Thoracic aorta (tissue), 2 donors: ENCODE measurements at regions not wholly inside any gene's neighbourhood (a gene's known extent, or its start where the extent isn't known, plus 50 kb on each side); places are given as distances from the start of the nearest gene placed in this dataset.

Experiments
- ATAC-seq: fragments of 150-250 bp; one replicate; pipeline ENCODE4 v1.8.0; 2017; ENCODE audit warnings: low read depth; ENCODE audit not compliant: insufficient number of reproducible peaks, low FRiP score
- DNase-seq: peaks from one replicate; pipeline ENCODE4 v3.0.0-alpha.2; 2020; ENCODE audit warnings: low spot score
- H3K27ac ChIP-seq, 2 donors: fragments of 200-600 bp; sonication (generic); 1 replicate in 1 of 2; 2 replicates in 1 of 2; pipeline ENCODE4 v1.5.1; 2016; ENCODE audit warnings: mild to moderate bottlenecking in 2 of 2, moderate library complexity in 2 of 2
- H3K27me3 ChIP-seq: fragments of 200-600 bp; sonication (generic); replicated peaks from 2 replicates; pipeline ENCODE4 v1.6.0; 2016; ENCODE audit warnings: mild to moderate bottlenecking; ENCODE audit not compliant: insufficient read depth
- H3K36me3 ChIP-seq: fragments of 200-600 bp; sonication (generic); one replicate; pipeline ENCODE4 v1.5.1; 2016
- H3K4me1 ChIP-seq, 2 donors: fragments of 200-600 bp; sonication (generic); 1 replicate in 1 of 2; 2 replicates in 1 of 2; pipeline versions ENCODE4 v1.5.1 to v1.6.0; 2016; ENCODE audit warnings: low read depth in 2 of 2, mild to moderate bottlenecking in 1 of 2; ENCODE audit not compliant: control insufficient read depth in 1 of 2
- H3K4me3 ChIP-seq: fragments of 200-600 bp; sonication (generic); 2 replicates; pipeline ENCODE4 v1.5.1; 2016; ENCODE audit warnings: mild to moderate bottlenecking
- H3K9me3 ChIP-seq: fragments of 200-600 bp; sonication (generic); 2 replicates; pipeline ENCODE4 v1.5.1; 2016
- TF ChIP-seq, protein P1 (sequence below): fragments of 200-600 bp; sonication (generic); IDR thresholded peaks from one replicate; pipeline ENCODE4 v1.5.1; 2019; ENCODE audit warnings: antibody characterized with exemption

- DNase-seq (no peak), ATAC-seq (no peak)
- no peak overlapping the region for H3K27ac ChIP-seq
- H3K36me3 ChIP-seq = no peaks in the 10 kb centered on the region
- no peaks in the 10 kb centered on the region for H3K27me3 ChIP-seq
- H3K4me3 ChIP-seq = no peak overlapping the region
- H3K9me3 ChIP-seq = no peaks in the 10 kb centered on the region
- TF ChIP-seq, protein P1, sequence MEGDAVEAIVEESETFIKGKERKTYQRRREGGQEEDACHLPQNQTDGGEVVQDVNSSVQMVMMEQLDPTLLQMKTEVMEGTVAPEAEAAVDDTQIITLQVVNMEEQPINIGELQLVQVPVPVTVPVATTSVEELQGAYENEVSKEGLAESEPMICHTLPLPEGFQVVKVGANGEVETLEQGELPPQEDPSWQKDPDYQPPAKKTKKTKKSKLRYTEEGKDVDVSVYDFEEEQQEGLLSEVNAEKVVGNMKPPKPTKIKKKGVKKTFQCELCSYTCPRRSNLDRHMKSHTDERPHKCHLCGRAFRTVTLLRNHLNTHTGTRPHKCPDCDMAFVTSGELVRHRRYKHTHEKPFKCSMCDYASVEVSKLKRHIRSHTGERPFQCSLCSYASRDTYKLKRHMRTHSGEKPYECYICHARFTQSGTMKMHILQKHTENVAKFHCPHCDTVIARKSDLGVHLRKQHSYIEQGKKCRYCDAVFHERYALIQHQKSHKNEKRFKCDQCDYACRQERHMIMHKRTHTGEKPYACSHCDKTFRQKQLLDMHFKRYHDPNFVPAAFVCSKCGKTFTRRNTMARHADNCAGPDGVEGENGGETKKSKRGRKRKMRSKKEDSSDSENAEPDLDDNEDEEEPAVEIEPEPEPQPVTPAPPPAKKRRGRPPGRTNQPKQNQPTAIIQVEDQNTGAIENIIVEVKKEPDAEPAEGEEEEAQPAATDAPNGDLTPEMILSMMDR = no peak
- peaks cover 0 to 12% of the 10 kb centered on the region in 2 donors for H3K4me1 ChIP-seq
Measured at GRCh38 chr20:22341508-22341907, 242.9 kb downstream of the FOXA2 start.

- Histone ChIP-seq H3K9me3 (no peaks in the 10 kb centered on the region), H3K27me3 (no peaks in the 10 kb centered on the region), H3K4me3 (no peak overlapping the region), H3K36me3 (no peaks in the 10 kb centered on the region), H3K4me1 (peaks cover 0 to 12% of the 10 kb centered on the region in 2 donors), H3K27ac (no peak overlapping the region)
- ATAC-seq = no peak
- TF ChIP-seq, protein P1 = no peak
- DNase-seq = no peak
Measured at GRCh38 chr20:22339946-22340345, 244.4 kb downstream of the FOXA2 start.

DNA sequence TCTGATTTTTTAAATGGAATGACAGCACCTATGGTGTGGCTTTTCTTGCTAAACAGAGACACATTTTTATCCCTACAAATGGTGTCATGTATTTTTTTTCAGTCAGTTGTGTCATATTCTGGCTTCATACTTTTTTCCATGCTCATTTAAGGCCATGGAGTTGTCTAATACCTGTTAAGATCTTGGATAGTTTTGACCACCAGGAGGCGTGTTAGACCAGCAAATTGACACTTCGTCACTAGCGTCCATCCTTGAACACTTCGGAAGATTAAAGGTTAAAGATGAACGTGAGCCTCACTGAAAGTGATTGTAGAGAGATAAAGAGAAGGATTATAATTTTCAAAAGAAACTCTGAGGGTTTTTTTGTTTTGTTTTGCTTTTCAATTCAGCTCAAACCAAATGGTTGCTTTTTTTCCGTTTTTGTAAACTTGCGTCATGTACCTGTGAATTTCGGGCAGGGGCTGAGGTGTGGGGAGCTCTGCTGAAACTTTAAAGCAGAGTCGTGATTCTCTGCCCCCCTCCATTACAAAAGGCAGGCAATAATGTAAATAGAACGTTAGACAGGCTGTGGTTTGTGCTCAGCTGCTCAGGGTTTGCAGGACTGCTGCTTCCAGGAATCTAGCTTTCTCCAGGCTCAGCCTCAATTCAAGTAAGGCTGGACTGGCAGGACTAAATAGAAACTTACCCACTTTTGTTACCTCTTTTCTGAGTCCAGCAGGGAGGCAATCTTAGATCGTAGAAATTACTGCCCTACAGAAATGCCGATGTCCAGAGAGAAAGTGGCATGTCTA is 245.1 kb downstream of the FOXA2 start:
- H3K4me1 ChIP-seq = peaks cover 0 to 12% of the 10 kb centered on the region in 2 donors
- no peak for DNase-seq
- peak; percentile 75 for ATAC-seq
- no peaks in the 10 kb centered on the region for H3K27me3 ChIP-seq
- TF ChIP-seq, protein P1 = peak; percentile 80
- no peaks in the 10 kb centered on the region for H3K36me3 ChIP-seq
- H3K9me3 ChIP-seq = no peaks in the 10 kb centered on the region
- H3K27ac ChIP-seq = no peak overlapping the region
- H3K4me3 ChIP-seq = peak overlapping the region; percentile 16

GRCh38 chr20:22338140-22338708 is 246.1 kb downstream of the FOXA2 start:
- H3K27me3 ChIP-seq = no peaks in the 10 kb centered on the region
- no peaks in the 10 kb centered on the region for H3K36me3 ChIP-seq
- H3K4me1 ChIP-seq = peaks cover 0 to 12% of the 10 kb centered on the region in 2 donors
- ATAC-seq (no peak), DNase-seq (no peak)
- no peak overlapping the region for H3K27ac ChIP-seq
- H3K9me3 ChIP-seq = no peaks in the 10 kb centered on the region
- TF ChIP-seq, protein P1 = no peak
- no peak overlapping the region for H3K4me3 ChIP-seq

DNA sequence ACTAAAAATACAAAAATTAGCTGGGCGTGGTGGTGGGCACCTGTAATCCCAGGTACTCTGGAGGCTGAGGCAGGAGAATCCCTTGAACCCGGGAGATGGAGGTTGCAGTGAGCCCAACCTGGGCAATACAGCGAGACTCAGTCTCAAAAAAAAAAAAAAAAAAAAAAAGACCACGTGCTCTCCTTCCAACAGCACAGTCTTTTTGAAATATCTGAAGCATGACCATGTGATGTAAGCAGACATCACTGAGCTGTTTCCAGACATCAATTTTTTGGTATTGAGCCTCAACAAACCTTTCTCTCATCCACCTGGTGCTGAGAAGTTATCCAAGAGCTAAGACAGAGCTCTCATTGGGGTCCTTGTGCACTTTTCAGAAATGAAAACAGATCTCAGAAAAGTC is 249.2 kb downstream of the FOXA2 start:
- no peaks in the 10 kb centered on the region for H3K9me3 ChIP-seq
- no peaks in the 10 kb centered on the region for H3K36me3 ChIP-seq
- no peak for ATAC-seq
- TF ChIP-seq, protein P1 = no peak
- no peak overlapping the region for H3K27ac ChIP-seq
- DNase-seq = no peak
- H3K27me3 ChIP-seq = no peaks in the 10 kb centered on the region
- H3K4me1 ChIP-seq = peaks cover 0 to 12% of the 10 kb centered on the region in 2 donors
- no peak overlapping the region for H3K4me3 ChIP-seq
